RWPE2 (cell line): ENCODE measurements at regions not wholly inside any gene's neighbourhood (a gene's known extent, or its start where the extent isn't known, plus 50 kb on each side); places are given as distances from the start of the nearest gene placed in this dataset.

Experiments
- ATAC-seq: fragments of 200-7000 bp; cut with Tn5 transposase; 3 replicates; pipeline ENCODE4 v1.9.1; 2021; ENCODE audit warnings: low read depth
- DNase-seq: peaks from one replicate; pipeline ENCODE4 v3.0.0-alpha.2; 2020; ENCODE audit warnings: low spot score
- H3K27ac ChIP-seq: fragments of 450-650 bp; 2 replicates; pipeline ENCODE4 v1.5.1; 2017; ENCODE audit warnings: mild to moderate bottlenecking; ENCODE audit not compliant: poor library complexity, severe bottlenecking
- H3K27me3 ChIP-seq: fragments of 250-450 bp; sonication (Bioruptor Pico); 2 replicates; pipeline ENCODE4 v1.5.1; 2021; ENCODE audit warnings: mild to moderate bottlenecking, moderate library complexity; ENCODE audit not compliant: insufficient read depth, poor library complexity, severe bottlenecking
- H3K36me3 ChIP-seq: fragments of 250-450 bp; sonication (Bioruptor Pico); 2 replicates; pipeline ENCODE4 v1.5.1; 2020; ENCODE audit warnings: low read depth, mild to moderate bottlenecking, moderate library complexity
- H3K4me1 ChIP-seq: fragments of 250-450 bp; sonication (Bioruptor Pico); 2 replicates; pipeline ENCODE4 v1.5.1; 2021; ENCODE audit warnings: mild to moderate bottlenecking, moderate library complexity; ENCODE audit not compliant: insufficient read depth, poor library complexity, severe bottlenecking
- H3K4me3 ChIP-seq: fragments of 250-450 bp; sonication (Bioruptor Pico); 2 replicates; pipeline ENCODE4 v1.5.1; 2021; ENCODE audit warnings: mild to moderate bottlenecking, moderate library complexity; ENCODE audit not compliant: severe bottlenecking
- H3K9me3 ChIP-seq: fragments of 250-450 bp; sonication (Bioruptor Pico); 2 replicates; pipeline ENCODE4 v1.5.1; 2021; ENCODE audit warnings: mild to moderate bottlenecking, moderate library complexity; ENCODE audit not compliant: severe bottlenecking
- TF ChIP-seq, protein P1 (sequence below): fragments of 450-650 bp; IDR thresholded peaks from one replicate; pipeline ENCODE4 v1.5.1; 2017; ENCODE audit warnings: mild to moderate bottlenecking, moderate library complexity; ENCODE audit not compliant: poor library complexity, severe bottlenecking

DNA sequence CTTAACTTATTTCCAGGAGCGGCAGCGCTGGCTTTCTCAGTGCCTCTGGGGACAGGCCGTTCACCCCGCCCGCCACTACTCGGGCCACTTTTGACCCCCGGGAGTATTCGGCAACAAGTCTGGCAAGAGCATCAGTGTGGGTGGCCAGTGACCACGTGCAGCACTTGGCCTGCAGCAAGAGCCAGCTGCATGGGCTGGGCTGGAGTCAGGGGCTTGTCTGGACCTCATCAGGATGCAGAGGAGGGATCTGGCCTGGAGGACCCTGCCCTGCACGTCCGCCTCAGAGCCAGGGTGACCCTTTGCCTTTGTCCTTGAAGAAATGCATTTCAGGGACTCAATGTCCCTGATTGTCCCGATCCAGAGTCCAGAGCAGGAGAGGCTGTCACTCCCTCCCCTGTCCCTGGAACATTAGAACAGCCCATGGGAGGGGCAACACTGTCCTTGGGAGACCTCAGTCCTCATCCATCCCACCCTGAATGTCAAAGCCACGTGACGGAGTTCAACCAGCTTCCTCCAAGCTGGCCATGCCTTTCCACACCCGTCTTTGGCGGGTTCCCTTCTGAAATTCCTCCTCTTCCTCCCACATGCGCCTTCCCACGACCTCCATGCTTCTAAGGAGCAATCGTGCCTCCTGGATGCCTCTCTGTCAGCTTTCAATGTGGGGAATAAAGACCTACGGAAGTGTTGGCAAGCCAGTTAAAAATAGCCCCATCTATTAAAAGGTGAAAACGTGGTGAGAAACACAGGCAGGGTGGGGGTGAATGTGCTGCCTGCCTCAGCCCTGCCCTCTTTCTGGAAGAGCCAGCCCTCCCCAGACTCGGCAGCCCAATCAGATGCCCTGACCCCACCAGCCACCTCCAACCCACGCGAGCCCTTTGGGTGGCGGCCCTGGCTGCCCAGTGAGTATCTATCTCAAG lies 99.0 kb downstream of the OLFM1 start:
- ATAC-seq (no peak), DNase-seq (no peak)
- no peak overlapping the region for H3K27ac ChIP-seq
- H3K27me3 ChIP-seq, result peaks cover 49% of the 10 kb centered on the region
- TF ChIP-seq, protein P1, sequence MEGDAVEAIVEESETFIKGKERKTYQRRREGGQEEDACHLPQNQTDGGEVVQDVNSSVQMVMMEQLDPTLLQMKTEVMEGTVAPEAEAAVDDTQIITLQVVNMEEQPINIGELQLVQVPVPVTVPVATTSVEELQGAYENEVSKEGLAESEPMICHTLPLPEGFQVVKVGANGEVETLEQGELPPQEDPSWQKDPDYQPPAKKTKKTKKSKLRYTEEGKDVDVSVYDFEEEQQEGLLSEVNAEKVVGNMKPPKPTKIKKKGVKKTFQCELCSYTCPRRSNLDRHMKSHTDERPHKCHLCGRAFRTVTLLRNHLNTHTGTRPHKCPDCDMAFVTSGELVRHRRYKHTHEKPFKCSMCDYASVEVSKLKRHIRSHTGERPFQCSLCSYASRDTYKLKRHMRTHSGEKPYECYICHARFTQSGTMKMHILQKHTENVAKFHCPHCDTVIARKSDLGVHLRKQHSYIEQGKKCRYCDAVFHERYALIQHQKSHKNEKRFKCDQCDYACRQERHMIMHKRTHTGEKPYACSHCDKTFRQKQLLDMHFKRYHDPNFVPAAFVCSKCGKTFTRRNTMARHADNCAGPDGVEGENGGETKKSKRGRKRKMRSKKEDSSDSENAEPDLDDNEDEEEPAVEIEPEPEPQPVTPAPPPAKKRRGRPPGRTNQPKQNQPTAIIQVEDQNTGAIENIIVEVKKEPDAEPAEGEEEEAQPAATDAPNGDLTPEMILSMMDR, result no peak
- no peaks in the 10 kb centered on the region for H3K36me3 ChIP-seq
- no peak overlapping the region for H3K4me3 ChIP-seq
- no peaks in the 10 kb centered on the region for H3K4me1 ChIP-seq
- H3K9me3 ChIP-seq, result no peaks in the 10 kb centered on the region

DNA sequence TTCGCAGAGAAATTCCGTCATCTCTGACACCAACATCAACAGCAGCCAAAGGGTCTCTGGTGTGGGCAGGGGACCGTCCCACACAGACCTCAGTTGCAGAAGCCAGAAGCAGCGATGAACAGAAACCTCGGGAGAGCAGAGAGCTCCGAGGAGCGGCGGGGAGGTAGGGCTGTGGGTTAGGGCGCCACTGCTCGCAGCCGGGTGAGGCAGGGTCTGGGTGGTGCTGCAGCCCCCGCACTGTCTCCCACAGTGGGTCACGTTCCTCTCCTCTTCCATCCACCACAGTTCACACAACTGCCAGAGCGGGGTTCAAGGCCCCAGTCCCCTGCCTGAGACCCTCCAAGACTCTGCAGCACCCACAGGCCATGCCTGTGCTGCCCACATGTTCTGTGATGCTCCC lies 99.9 kb downstream of the OLFM1 start:
- Histone ChIP-seq H3K4me1 (no peaks in the 10 kb centered on the region), H3K9me3 (no peaks in the 10 kb centered on the region), H3K27ac (no peak overlapping the region), H3K36me3 (no peaks in the 10 kb centered on the region), H3K27me3 (peaks cover 43% of the 10 kb centered on the region), H3K4me3 (no peak overlapping the region)
- TF ChIP-seq, protein P1, result no peak
- ATAC-seq (no peak), DNase-seq (no peak)

DNA sequence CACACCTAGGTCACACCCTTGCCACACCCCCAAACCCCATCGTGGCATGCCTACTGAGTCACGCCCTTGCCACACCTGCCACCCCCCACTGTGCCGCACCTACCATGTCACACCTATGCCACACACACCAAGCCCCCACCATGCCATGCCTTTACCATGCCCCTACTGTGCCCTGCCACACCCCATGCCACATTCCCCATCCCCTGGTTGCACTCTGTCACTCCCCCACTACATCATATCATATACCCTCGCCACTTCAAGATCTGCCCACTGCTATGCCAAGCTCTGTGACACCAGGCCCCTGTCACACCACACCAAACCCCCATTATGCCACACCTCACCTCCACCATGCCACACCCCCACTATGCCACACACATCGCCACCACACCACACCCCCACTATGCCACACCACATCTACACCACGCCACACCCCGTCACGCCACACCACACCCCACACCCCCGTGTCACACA lies 101.2 kb downstream of the OLFM1 start:
- Histone ChIP-seq H3K9me3 (no peaks in the 10 kb centered on the region), H3K27ac (no peak overlapping the region), H3K4me1 (no peaks in the 10 kb centered on the region), H3K27me3 (peaks cover 38% of the 10 kb centered on the region), H3K4me3 (no peak overlapping the region), H3K36me3 (no peaks in the 10 kb centered on the region)
- no peak for ATAC-seq
- TF ChIP-seq, protein P1, result no peak
- DNase-seq, result no peak

DNA sequence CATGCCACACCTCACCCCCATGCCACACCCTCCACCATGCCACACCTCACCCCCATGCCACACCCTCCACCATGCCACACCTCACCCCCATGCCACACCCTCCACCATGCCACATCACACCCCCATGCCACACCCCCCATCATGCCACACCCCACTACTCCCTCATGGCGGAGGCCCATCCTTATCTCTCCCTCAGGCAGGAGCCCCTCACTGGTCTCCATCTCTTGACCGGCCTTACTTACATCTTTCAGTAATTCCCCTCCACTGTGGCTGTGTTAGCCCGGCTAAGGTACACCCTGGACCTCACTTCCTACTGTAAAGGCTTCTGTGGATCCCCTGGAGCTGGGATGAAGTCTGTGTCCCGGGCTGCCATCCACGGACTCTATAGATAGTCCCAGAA lies 102.0 kb downstream of the OLFM1 start:
- H3K4me3 ChIP-seq, result no peak overlapping the region
- no peak overlapping the region for H3K27ac ChIP-seq
- H3K4me1 ChIP-seq, result no peaks in the 10 kb centered on the region
- no peaks in the 10 kb centered on the region for H3K36me3 ChIP-seq
- ATAC-seq, result no peak
- no peaks in the 10 kb centered on the region for H3K9me3 ChIP-seq
- TF ChIP-seq, protein P1, result no peak
- DNase-seq, result no peak
- peaks cover 30% of the 10 kb centered on the region for H3K27me3 ChIP-seq
